ENCODE measurements at regions not wholly inside any gene's neighbourhood (a gene's known extent, or its start where the extent isn't known, plus 50 kb on each side); places are given as distances from the start of the nearest gene placed in this dataset.

- no peak for TF ChIP-seq POLR2A (IDR thresholded peaks at IDR 0.05; ENCODE audit: low read depth, low read length)
- no peak for TF ChIP-seq TAF1 (IDR thresholded peaks at IDR 0.05; ENCODE audit: borderline replicate concordance, low read depth, low read length)
Observed at GRCh38 chr12:130090542-130090941, 71.7 kb upstream of the FZD10 start.
